ENCODE measurements at regions not wholly inside any gene's neighbourhood (a gene's known extent, or its start where the extent isn't known, plus 50 kb on each side); places are given as distances from the start of the nearest gene placed in this dataset.

DNA sequence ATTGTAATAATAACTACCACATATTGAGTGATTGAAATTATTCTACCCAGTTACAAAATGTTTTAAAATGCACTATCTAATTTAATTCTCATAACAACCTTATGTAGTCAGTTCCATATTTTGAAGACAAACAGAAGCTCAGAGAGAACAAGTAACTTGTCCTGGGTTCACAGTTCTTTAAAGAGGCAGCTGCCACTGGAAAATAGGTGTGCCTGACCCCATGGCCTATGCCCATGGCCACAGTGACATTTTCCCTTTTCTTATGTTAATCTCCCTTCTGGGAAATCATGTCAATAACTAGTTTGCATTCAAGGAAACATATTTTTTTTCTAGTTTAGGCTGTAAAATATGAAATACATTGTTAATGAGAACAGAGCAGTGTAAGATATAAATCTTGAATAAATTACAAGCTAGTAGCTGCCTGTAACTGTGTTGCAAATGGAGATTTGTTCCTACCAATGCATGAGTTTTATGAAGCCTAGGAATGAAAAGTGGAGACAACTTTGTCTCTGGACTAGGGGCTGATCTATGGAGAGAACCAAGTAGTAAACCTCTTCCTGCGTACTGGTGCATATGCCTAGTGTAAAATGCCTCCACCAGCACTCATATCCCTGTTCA lies 1018.0 kb downstream of the NTRK3 start:
- DNase-seq (ENCODE audit: low spot score) = no peak

DNA sequence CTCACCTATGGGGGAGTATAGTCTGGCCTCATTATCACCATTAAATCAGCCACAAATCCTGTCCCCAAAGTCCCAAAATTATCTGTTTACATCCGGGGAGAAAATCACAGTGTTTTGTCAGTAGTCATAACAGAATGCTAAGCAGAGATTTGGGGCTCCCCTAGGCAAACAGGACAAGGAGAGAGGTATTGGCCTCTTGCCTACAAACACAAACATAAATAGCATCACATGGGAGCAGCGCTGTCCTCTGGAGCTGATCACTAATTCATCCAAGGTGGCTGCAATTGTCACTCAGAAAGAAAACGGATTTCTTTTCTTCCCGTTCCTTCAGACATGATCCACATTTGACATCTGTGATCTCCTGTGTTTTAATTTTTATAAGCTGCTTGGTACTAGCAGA lies 1028.1 kb downstream of the NTRK3 start:
- no peak for DNase-seq (ENCODE audit: low spot score)

- DNase-seq (ENCODE audit: low spot score) = no peak
These were observed 1028.7 kb downstream of the NTRK3 start for GRCh38 chr15:87227846-87228245.

DNA sequence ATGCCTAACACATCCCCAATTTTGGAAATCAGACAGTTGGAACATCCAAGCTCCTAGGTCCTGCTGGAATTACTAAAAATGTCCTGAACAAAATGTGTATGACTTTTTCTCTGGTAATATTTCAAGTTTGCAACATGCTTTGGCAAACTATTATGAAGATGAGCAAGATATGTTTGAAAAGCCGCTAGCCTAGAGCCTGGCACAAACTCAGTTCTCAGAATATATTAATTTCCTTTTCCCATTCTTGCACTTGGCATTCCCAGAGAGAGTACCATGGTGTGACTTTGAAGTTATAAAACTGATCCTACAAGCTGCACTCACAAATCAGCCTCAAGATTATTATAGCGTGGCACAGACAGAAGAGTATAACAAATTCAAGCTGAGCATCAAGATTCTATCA lies 1031.1 kb downstream of the NTRK3 start:
- no peak for DNase-seq (ENCODE audit: low spot score)

DNA sequence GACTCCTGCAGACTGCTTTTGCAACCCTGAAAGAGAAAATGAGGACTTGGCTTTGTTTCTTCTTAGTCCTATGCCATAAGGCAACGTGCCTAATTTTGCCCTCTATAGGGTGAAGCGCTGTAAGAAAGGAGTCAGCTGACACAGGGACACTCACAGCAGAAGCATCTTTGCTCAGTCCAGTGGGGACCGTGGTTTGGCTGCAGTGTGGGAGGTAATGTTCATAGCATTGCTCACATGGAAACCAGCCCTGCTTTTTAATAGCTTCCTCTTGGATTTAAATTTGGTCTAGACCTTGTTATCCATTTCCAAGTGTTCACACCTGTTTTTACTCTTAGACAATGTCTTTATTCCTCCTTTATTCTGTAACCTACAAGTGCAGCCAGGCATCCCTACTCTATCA lies 1032.1 kb downstream of the NTRK3 start:
- no peak for DNase-seq (ENCODE audit: low spot score)

GRCh38 chr15:87219650-87220615 lies 1036.6 kb downstream of the NTRK3 start:
- no peak for DNase-seq (ENCODE audit: low spot score)

GRCh38 chr15:87215100-87215499 lies 1041.4 kb downstream of the NTRK3 start:
- no peak for DNase-seq (ENCODE audit: low spot score)

GRCh38 chr15:87213626-87214025 lies 1042.9 kb downstream of the NTRK3 start:
- DNase-seq (ENCODE audit: low spot score) = no peak

DNA sequence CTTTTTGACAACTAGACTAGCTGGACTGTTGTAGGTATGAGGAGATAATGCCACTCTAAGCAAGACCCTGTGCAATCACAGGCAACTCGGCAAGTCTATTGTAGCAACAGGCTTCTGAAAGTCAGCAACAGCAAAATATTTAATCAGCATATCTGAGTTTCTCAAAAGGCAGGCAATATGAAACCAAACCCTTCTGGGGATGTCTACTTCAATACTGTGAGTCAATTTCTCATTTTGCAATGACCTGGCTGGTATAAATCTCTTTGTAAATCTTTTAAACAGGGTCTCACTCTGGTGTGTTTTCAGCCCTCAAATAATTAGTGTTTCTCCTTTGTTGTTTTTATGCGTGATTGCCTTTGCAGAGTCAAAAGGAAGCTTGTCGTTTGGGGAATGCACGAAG lies 1044.5 kb downstream of the NTRK3 start:
- DNase-seq (ENCODE audit: low spot score) = no peak

DNA sequence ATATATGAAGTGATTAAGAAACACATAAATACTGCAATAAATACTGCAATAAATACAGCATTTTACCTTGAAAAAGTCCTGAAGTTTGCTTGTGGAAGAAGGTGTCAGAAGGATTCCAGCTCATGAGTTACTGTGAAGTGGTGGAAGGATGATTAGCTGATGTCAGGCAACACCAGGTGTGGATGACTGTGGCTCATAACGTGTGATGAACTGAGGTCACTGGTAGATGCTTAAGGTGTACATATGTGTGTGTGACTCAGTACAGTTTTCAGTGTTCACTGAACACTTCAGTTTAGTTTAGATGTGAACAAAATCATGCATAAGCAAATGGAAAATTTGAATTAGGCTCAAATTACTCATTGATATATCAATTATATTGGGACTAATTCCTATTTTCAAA lies 1045.0 kb downstream of the NTRK3 start:
- DNase-seq (ENCODE audit: low spot score) = no peak

DNA sequence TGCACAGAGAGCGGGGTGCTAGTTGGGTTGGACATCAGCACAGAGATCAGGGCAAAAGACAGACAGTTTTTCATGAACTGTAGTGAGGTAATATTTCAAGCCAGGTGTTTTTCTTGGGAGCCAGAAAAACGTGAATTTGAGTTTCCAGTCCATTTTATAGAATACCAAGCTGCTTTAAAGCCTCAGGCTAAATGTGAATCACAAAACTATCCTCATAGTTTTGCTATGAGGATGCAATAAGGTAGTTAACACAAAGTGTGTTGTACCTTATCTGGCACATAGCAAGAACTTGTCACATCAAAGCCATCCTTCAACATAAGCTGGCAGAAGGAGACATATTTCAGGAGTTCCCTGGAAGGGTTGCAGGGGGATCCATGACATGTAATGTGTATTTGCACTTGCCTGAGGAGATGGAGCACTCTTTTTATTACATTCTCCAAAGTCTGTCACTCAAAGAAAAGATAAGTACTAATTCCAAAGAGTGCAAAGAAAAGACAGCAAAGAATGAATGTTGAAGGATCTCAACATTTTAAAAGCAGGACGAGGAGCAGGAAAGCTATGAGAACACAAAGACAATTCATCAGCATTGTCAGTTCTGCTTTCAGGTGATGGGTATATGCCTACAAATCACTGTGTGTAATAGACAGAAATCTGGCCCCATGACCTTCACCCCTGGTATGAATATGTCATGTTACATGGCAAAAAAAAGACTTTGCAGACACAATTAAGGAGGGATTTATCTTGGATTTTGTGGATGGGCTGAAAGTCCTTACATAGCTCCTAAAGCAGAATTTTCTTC lies 1046.4 kb downstream of the NTRK3 start:
- no peak for DNase-seq (ENCODE audit: low spot score)

DNA sequence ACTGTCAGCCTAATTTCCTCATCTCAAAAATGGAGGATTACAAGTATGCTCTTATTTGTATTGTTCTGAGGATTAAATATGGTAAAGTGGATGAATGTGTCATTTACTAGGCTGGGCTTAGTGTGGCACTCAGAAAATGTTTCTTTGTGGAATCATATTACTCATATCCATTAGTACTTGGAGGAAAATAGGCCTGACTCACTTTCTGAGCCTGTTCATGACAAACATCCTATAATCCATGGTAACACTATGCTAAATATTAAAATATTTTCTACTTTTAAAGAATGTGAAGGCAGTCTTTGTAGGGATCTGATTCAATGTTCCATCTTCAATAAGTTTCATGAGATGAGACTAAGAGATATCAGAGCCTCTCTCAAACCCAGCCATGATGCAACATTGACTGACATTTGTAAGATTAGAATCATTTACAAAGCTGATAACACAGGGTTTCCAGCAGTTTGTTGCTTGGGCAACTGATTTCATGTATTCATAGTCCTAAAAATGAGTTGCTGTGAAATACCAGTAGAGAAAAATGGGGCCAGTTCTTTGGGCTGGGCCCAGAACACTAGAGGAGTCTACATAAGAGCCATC lies 1048.5 kb downstream of the NTRK3 start:
- no peak for DNase-seq (ENCODE audit: low spot score)

GRCh38 chr15:87207251-87207650 lies 1049.3 kb downstream of the NTRK3 start:
- DNase-seq (ENCODE audit: low spot score) = no peak

DNA sequence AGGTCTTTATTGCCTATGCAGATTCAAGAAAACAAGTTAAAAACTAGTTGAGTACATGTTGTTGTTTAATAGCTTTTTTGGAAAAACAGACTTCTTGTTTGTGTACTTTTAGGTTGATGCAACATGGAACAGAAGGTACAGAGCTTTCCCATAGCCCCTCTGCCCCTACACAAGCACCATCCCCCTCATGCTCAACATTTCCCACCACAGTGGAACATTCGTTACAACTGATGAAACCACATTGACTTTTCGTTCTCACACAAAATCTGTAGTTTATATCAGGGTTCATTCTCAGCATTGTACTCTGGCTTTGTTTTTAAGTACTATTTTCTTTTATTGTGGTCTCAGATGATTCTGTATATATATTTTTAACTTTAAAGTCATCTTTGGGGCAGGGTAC lies 1054.6 kb downstream of the NTRK3 start:
- DNase-seq (ENCODE audit: low spot score) = no peak

GRCh38 chr15:87200149-87200548 lies 1056.4 kb downstream of the NTRK3 start:
- no peak for DNase-seq (ENCODE audit: low spot score)

GRCh38 chr15:87197981-87198380 lies 1058.6 kb downstream of the NTRK3 start:
- no peak for DNase-seq (ENCODE audit: low spot score)

DNA sequence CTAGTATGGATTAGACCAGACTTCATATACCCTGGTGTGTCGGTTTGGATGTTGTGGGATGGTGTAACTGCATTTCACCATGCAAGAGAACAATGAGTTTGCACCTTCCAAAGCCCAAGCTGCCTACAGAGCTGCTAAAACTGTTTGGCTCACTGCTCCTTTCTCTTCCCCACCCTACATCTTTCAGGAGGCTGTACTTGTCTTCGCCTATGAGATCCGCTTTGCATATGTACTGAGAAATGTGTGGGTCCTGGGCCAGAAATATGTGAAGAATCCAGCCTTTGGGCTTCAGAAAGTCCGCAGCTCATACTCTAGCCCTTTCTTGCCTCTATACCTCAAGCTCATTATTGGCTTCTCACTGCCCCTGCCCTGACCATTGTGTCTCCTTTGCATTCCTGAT lies 1060.0 kb downstream of the NTRK3 start:
- DNase-seq (ENCODE audit: low spot score) = no peak

- DNase-seq (ENCODE audit: low spot score) = no peak
These were observed 1063.1 kb downstream of the NTRK3 start for GRCh38 chr15:87193481-87193880.

DNA sequence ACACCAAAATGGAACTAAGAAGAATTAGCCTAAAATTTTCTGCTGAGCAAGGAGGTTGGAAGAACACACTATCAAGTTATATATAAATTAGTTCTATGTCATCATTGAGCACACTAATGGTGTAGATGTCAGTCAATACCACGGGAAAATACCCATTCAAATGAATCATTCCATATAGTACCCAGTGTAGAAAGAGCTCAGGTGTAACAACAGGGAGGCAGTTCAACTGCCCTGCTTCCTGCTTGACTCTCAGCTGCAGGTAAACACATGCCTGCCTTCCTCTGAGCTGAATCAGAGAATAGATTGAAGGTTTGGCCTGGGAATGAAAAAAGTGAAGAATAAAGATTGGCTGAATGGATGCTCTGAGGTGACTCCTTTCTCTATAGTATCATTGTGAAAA lies 1088.0 kb downstream of the AGBL1 start:
- DNase-seq (ENCODE audit: low spot score) = no peak

GRCh38 chr15:87167055-87167454 lies 1087.4 kb downstream of the AGBL1 start:
- no peak for DNase-seq (ENCODE audit: low spot score)

GRCh38 chr15:87155771-87156170 lies 1076.1 kb downstream of the AGBL1 start:
- no peak for DNase-seq (ENCODE audit: low spot score)

DNA sequence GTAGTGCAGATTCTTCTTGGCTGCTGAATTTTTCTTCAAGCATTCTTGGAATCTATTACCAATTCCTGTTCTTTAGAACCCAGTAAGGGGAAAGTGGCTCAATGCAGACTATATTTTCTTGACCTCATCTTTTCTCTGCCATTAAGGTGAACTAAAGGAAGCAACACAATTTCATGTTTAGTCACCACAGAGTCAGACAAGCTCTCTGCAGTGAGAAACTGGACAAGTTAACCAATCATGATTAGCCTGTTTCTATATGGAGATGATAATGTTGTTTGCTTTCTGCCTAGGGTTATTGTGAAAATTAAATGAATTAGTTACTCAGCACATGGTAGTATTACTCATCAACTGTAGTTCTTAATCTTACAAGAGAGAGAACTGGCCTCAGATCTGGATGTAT lies 1075.1 kb downstream of the AGBL1 start:
- no peak for DNase-seq (ENCODE audit: low spot score)
